Astrocyte (in vitro differentiated cells and primary cell): ENCODE measurements at regions not wholly inside any gene's neighbourhood (a gene's known extent, or its start where the extent isn't known, plus 50 kb on each side); places are given as distances from the start of the nearest gene placed in this dataset.

Source experiments
- DNase-seq: peaks from one replicate; pipeline ENCODE4 v3.0.0-alpha.2; 2010; ENCODE audit warnings: low read depth
- FAIRE-seq: peaks from 2 replicates; lab custom pipeline; 2011; peaks lifted over from hg19 to GRCh38; lab: Jason Lieb, UNC
- H2AFZ ChIP-seq: 2 replicates; pipeline ENCODE4 v1.6.0; 2012; ENCODE audit warnings: low read depth, low read length, inconsistent platforms
- H3K27ac ChIP-seq: 2 replicates; pipeline ENCODE4 v1.5.1; 2011; ENCODE audit warnings: low read depth, low read length, inconsistent platforms
- H3K27me3 ChIP-seq: 2 replicates; pipeline ENCODE4 v1.6.0; 2011; ENCODE audit warnings: low read length, inconsistent platforms; ENCODE audit not compliant: insufficient read depth
- H3K36me3 ChIP-seq: 2 replicates; pipeline ENCODE4 v1.5.1; 2011; ENCODE audit warnings: low read length, inconsistent platforms; ENCODE audit not compliant: insufficient read depth
- H3K4me1 ChIP-seq: 2 replicates; pipeline ENCODE4 v1.5.1; 2011; ENCODE audit warnings: low read length, inconsistent platforms; ENCODE audit not compliant: insufficient read depth
- H3K4me2 ChIP-seq: 2 replicates; pipeline ENCODE4 v1.6.0; 2012; ENCODE audit warnings: low read length, inconsistent platforms
- H3K4me3 ChIP-seq: 2 replicates; pipeline ENCODE4 v1.5.1; 2011; ENCODE audit warnings: low read depth, mild to moderate bottlenecking, low read length, inconsistent platforms; ENCODE audit not compliant: insufficient read depth
- H3K79me2 ChIP-seq: 2 replicates; pipeline ENCODE4 v1.6.0; 2012; ENCODE audit warnings: mild to moderate bottlenecking, low read length, inconsistent platforms; ENCODE audit not compliant: insufficient read depth
- H3K9ac ChIP-seq: 2 replicates; pipeline ENCODE4 v1.6.0; 2012; ENCODE audit warnings: mild to moderate bottlenecking, low read length, inconsistent platforms
- H3K9me3 ChIP-seq: 2 replicates; pipeline ENCODE4 v1.5.1; 2012; ENCODE audit warnings: low read depth, mild to moderate bottlenecking, low read length, inconsistent platforms; ENCODE audit not compliant: insufficient read depth
- H4K20me1 ChIP-seq: 2 replicates; pipeline ENCODE4 v1.6.0; 2012; ENCODE audit warnings: low read length, inconsistent platforms; ENCODE audit not compliant: insufficient read depth
- H3K27ac Mint-ChIP-seq: one replicate; pipeline ENCODE4 v1.8.0; 2021; ENCODE audit warnings: mild to moderate bottlenecking, mixed read lengths; ENCODE audit not compliant: unreplicated experiment
- H3K27me3 Mint-ChIP-seq: one replicate; pipeline ENCODE4 v1.8.0; 2021; ENCODE audit warnings: low read depth, mixed read lengths; ENCODE audit not compliant: unreplicated experiment
- H3K36me3 Mint-ChIP-seq: one replicate; pipeline ENCODE4 v1.8.0; 2021; ENCODE audit warnings: low read depth, mixed read lengths; ENCODE audit not compliant: unreplicated experiment
- H3K4me1 Mint-ChIP-seq: one replicate; pipeline ENCODE4 v1.8.0; 2021; ENCODE audit warnings: low read depth, mixed read lengths; ENCODE audit not compliant: unreplicated experiment
- H3K4me3 Mint-ChIP-seq: one replicate; pipeline ENCODE4 v1.8.0; 2021; ENCODE audit warnings: mild to moderate bottlenecking, moderate library complexity, mixed read lengths; ENCODE audit not compliant: unreplicated experiment
- H3K9me3 Mint-ChIP-seq: one replicate; pipeline ENCODE4 v1.8.0; 2021; ENCODE audit warnings: mild to moderate bottlenecking, mixed read lengths; ENCODE audit not compliant: unreplicated experiment
- CTCF ChIP-seq: IDR thresholded peaks from 2 replicates; pipeline ENCODE4 v1.5.1; 2011; ENCODE audit warnings: low read depth, mild to moderate bottlenecking, inconsistent platforms, low read length, moderate library complexity; ENCODE audit not compliant: insufficient read depth
- EZH2 ChIP-seq: IDR thresholded peaks from 2 replicates; pipeline ENCODE4 v1.6.1; 2012; ENCODE audit warnings: mild to moderate bottlenecking, low read length, inconsistent platforms; ENCODE audit not compliant: insufficient read depth

DNA sequence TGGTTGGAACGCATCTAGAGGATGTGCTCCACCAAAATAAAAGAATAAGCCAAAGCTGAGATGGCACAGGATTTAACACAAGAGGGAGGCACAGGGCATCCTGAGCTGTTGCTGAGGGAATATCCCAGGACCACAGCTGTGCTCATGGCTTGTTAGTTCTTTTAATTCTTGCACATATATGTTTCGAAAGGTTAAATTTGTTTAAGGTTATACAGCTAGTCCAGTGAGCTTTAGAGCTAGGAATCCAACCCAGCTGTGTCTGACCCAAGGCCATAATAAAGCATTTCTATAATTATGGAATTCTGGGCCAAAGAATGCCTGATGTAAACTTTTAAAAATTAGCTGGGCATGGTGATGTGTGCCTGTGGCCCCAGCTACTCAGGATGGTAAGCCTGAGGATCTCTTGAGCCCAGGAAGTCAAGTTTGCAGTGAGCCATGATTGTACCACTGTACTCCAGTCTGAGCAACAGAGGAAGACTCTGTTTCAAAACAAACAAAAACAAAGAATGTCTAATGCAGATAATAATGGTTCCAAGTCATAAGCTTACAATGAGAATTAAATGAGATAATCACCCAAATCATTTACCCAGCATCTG is 66.4 kb upstream of the CCBE1 start:
- Histone ChIP-seq H3K27ac (no peak overlapping the region), H3K9me3 (no peaks in the 10 kb centered on the region), H3K9ac (no peak overlapping the region), H4K20me1 (no peaks in the 10 kb centered on the region), H3K4me2 (no peak overlapping the region), H3K4me3 (no peak overlapping the region), H3K4me1 (no peaks in the 10 kb centered on the region), H3K27me3 (no peaks in the 10 kb centered on the region), H3K36me3 (no peaks in the 10 kb centered on the region), H3K79me2 (no peaks in the 10 kb centered on the region), H2AFZ (no peak overlapping the region)
- no peaks in the 10 kb centered on the region for H3K36me3 Mint-ChIP-seq
- FAIRE-seq (no peak), DNase-seq (no peak)
- H3K27ac Mint-ChIP-seq, result no peak overlapping the region
- TF ChIP-seq EZH2 (no peak), CTCF (no peak)
- no peak overlapping the region for H3K4me3 Mint-ChIP-seq
- no peaks in the 10 kb centered on the region for H3K4me1 Mint-ChIP-seq
- peaks cover 6% of the 10 kb centered on the region for H3K9me3 Mint-ChIP-seq
- H3K27me3 Mint-ChIP-seq, result peaks cover 6% of the 10 kb centered on the region

- H3K4me3 Mint-ChIP-seq, result no peak overlapping the region
- Histone ChIP-seq H3K4me3 (no peak overlapping the region), H3K9me3 (no peaks in the 10 kb centered on the region), H3K4me2 (no peak overlapping the region), H3K27ac (no peak overlapping the region), H3K9ac (no peak overlapping the region), H3K79me2 (no peaks in the 10 kb centered on the region), H4K20me1 (no peaks in the 10 kb centered on the region), H3K4me1 (no peaks in the 10 kb centered on the region), H3K27me3 (no peaks in the 10 kb centered on the region), H2AFZ (no peak overlapping the region), H3K36me3 (no peaks in the 10 kb centered on the region)
- no peak for TF ChIP-seq EZH2
- no peak for TF ChIP-seq CTCF
- no peak overlapping the region for H3K27ac Mint-ChIP-seq
- peaks cover 6% of the 10 kb centered on the region for H3K27me3 Mint-ChIP-seq
- H3K4me1 Mint-ChIP-seq, result no peaks in the 10 kb centered on the region
- FAIRE-seq (peak; percentile 73), DNase-seq (no peak)
- peaks cover 3% of the 10 kb centered on the region for H3K9me3 Mint-ChIP-seq
- no peaks in the 10 kb centered on the region for H3K36me3 Mint-ChIP-seq
These were observed 63.7 kb upstream of the CCBE1 start for GRCh38 chr18:59760619-59761600.
